PC-3 (cell line): ENCODE measurements at regions not wholly inside any gene's neighbourhood (a gene's known extent, or its start where the extent isn't known, plus 50 kb on each side); places are given as distances from the start of the nearest gene placed in this dataset.

Experiments
- ATAC-seq: fragments of 200-7000 bp; cut with Tn5 transposase; 2 replicates; pipeline ENCODE4 v1.9.1; 2020; ENCODE audit warnings: mild to moderate bottlenecking, moderate library complexity
- BruUV-seq: library from RNA; stranded (reverse); fragments of 400-500 nt; replicated peaks from 2 replicates; lab custom pipeline; 2021; lab: Mats Ljungman, UMichigan
- CTCF ChIA-PET: fragments of 300-600 bp; sonication (Branson Sonifier 250); formaldehyde crosslinking; loops from one replicate; lab custom pipeline; 2022; ENCODE audit warnings: antibody characterized with exemption; lab: Charles Lee
- POLR2A ChIA-PET: fragments of 300-600 bp; sonication (Branson Sonifier 250); formaldehyde crosslinking; loops from one replicate; lab custom pipeline; 2022; ENCODE audit warnings: antibody characterized with exemption; ENCODE audit not compliant: unreplicated experiment; lab: Charles Lee
- DNase-seq: peaks from one replicate; pipeline ENCODE4 v3.0.0-alpha.2; 2015
- H2AFZ ChIP-seq: fragments of 300-600 bp; sonication (generic); 2 replicates; pipeline ENCODE4 v1.6.0; 2016; ENCODE audit warnings: antibody characterized with exemption, low read length
- H3F3A ChIP-seq: fragments of 300-600 bp; sonication (generic); one replicate; pipeline ENCODE4 v1.6.0; 2017; ENCODE audit warnings: antibody characterized with exemption, low read length, control low read depth, mild to moderate bottlenecking; ENCODE audit not compliant: unreplicated experiment
- H3K27ac ChIP-seq: fragments of 300-600 bp; sonication (generic); 2 replicates; pipeline ENCODE4 v1.5.1; 2016; ENCODE audit warnings: mild to moderate bottlenecking, low read length
- H3K27me3 ChIP-seq: fragments of 300-600 bp; sonication (generic); 2 replicates; pipeline ENCODE4 v1.6.1; 2016; ENCODE audit warnings: low read length, mixed read lengths
- H3K36me3 ChIP-seq: fragments of 300-600 bp; sonication (generic); 2 replicates; pipeline ENCODE4 v1.6.1; 2016; ENCODE audit warnings: low read depth, mixed run types, low read length, mixed read lengths
- H3K4me1 ChIP-seq: fragments of 300-600 bp; sonication (generic); 2 replicates; pipeline ENCODE4 v1.5.1; 2016; ENCODE audit warnings: low read length; ENCODE audit not compliant: insufficient read depth
- H3K4me2 ChIP-seq: fragments of 300-600 bp; sonication (generic); 2 replicates; pipeline ENCODE4 v1.6.0; 2016; ENCODE audit warnings: low read length
- H3K4me3 ChIP-seq: fragments of 300-600 bp; sonication (generic); 2 replicates; pipeline ENCODE4 v1.5.1; 2016; ENCODE audit warnings: mild to moderate bottlenecking, low read length, mixed read lengths
- H3K79me2 ChIP-seq: fragments of 300-600 bp; sonication (generic); 2 replicates; pipeline ENCODE4 v1.6.1; 2017; ENCODE audit warnings: low read length, mixed read lengths
- H3K9ac ChIP-seq: fragments of 300-600 bp; sonication (generic); 2 replicates; pipeline ENCODE4 v1.6.0; 2016; ENCODE audit warnings: mild to moderate bottlenecking, low read length
- H3K9me2 ChIP-seq: fragments of 300-600 bp; sonication (generic); replicated peaks from 2 replicates; pipeline ENCODE4 v1.6.1; 2016; ENCODE audit warnings: mixed run types, low read length, mixed read lengths
- H3K9me3 ChIP-seq: fragments of 300-600 bp; sonication (generic); 2 replicates; pipeline ENCODE4 v1.6.1; 2016; ENCODE audit warnings: low read length, mixed read lengths
- H4K20me1 ChIP-seq: fragments of 300-600 bp; sonication (generic); 2 replicates; pipeline ENCODE4 v1.6.1; 2016; ENCODE audit warnings: low read length, mixed read lengths
- EZH2 ChIP-seq: fragments of 300-600 bp; sonication (generic); IDR thresholded peaks from one replicate; pipeline ENCODE4 v1.6.1; 2017; ENCODE audit warnings: antibody characterized with exemption, mild to moderate bottlenecking, low read length; ENCODE audit not compliant: unreplicated experiment
- EZH2phosphoT487 ChIP-seq: fragments of 300-600 bp; sonication (generic); IDR thresholded peaks from 2 replicates; pipeline ENCODE4 v1.6.1; 2018; ENCODE audit warnings: mild to moderate bottlenecking, antibody characterized with exemption, low read length, borderline replicate concordance
- intact Hi-C: fragments of 100-400 bp; cut with micrococcal nuclease; formaldehyde crosslinking; loops from 2 replicates; pipeline ENCODE4 v1.9.0; 2023
- TF ChIP-seq, protein P1 (sequence below): fragments of 300-600 bp; sonication (generic); conservative IDR thresholded peaks from 2 replicates; pipeline ENCODE4 v1.5.1; 2017; ENCODE audit warnings: antibody characterized with exemption, low read depth, mild to moderate bottlenecking, low read length

DNA sequence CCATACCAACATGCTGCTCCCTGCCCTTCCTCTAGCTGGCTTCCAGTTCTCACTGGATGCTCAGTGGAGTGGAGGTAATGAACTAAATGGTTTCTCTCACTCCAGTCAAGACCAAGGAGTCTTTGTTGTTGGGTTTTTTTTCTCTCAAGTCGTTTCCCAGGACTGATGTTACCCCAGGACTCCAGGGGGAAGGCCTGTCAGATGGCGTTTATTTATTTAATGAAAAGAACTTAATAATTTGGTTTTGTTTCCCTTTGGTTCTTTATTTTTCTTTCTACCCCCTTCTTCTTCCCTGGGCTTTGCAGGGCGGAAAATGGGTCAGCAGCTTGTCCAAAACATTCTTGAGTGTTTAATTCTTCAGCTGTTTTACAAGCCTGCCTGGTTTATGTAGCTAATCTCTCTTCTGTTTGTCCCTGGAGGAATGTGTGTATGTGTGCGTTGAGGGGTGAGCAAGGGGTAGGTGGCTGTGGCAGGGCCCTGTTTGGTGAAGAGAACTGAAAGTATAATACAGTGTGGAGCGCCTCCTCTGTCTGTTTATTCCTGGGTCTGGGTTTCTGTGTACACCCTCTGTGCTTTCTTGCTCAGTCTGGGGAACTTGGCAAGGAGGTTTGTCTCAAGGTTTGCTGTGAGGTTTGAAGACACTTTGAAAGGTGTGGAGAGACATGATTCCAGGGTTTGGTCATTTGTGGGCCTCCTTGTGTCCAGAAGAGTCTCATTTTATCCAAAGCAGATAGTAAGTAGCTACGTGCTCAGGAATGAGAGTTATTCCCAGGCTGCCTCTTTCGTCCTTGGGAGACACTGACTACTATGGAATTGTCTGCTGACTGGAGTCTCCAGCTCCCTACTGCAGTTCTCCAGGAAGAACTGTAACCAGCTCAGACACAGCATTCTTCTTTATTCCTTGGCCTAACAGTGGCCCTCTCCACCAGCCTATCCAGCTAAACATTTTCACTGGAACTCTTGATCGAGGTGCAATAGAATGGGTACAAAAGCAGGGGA lies 175.5 kb downstream of the ADAMTS15 start:
- Histone ChIP-seq H4K20me1 (no peaks in the 10 kb centered on the region), H3K36me3 (no peaks in the 10 kb centered on the region), H3K9ac (no peak overlapping the region), H3K4me3 (no peak overlapping the region), H3K4me1 (peaks cover 6% of the 10 kb centered on the region), H3K9me2 (no peaks in the 10 kb centered on the region), H3K9me3 (no peaks in the 10 kb centered on the region), H3F3A (no peaks in the 10 kb centered on the region), H3K27ac (no peak overlapping the region), H2AFZ (no peak overlapping the region), H3K4me2 (no peak overlapping the region), H3K79me2 (no peaks in the 10 kb centered on the region), H3K27me3 (no peaks in the 10 kb centered on the region)
- ChIA-PET POLR2A (no interaction called here), CTCF (no interaction called here)
- no TSS peak for BruUV-seq
- intact Hi-C loops, result no loop called here
- TF ChIP-seq EZH2phosphoT487, result no peak
- TF ChIP-seq, protein P1, sequence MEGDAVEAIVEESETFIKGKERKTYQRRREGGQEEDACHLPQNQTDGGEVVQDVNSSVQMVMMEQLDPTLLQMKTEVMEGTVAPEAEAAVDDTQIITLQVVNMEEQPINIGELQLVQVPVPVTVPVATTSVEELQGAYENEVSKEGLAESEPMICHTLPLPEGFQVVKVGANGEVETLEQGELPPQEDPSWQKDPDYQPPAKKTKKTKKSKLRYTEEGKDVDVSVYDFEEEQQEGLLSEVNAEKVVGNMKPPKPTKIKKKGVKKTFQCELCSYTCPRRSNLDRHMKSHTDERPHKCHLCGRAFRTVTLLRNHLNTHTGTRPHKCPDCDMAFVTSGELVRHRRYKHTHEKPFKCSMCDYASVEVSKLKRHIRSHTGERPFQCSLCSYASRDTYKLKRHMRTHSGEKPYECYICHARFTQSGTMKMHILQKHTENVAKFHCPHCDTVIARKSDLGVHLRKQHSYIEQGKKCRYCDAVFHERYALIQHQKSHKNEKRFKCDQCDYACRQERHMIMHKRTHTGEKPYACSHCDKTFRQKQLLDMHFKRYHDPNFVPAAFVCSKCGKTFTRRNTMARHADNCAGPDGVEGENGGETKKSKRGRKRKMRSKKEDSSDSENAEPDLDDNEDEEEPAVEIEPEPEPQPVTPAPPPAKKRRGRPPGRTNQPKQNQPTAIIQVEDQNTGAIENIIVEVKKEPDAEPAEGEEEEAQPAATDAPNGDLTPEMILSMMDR, result no peak
- no peak for TF ChIP-seq EZH2
- ATAC-seq (no peak), DNase-seq (no peak)

DNA sequence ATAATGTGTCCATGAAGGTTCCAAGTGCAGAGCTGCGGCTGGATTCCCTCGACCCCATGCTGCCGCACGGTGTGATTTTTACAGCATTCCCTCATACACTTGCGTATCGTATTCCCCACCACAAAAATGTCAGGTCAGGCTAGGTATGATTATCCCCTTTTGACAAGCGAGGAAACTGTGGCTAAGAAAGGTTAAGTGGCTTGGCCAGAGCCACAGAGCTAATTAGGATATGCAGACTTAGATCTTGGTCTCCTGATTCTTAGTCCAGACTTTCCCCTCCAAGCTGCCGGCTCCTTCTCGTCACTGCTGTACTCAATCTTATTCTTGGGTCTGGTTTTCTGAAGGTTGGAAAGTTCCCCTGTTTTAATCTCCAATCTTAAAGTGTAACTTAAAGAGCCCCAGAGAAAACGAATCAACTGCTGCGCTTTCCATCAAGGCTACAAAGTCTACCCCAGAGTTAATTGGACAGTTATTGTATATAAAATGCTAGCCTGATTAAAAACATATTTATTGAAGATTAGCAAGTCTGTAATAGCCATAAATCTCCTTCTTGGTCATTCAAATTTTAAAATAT lies 176.6 kb downstream of the ADAMTS15 start:
- intact Hi-C loops, result no loop called here
- POLR2A ChIA-PET, result no interaction called here

More for the DNA sequence above, 176.6 kb downstream of the ADAMTS15 start:
- ATAC-seq (no peak), DNase-seq (no peak)
- H3K79me2 ChIP-seq, result no peaks in the 10 kb centered on the region
- no peak overlapping the region for H3K4me2 ChIP-seq
- no peak for TF ChIP-seq EZH2
- TF ChIP-seq, protein P1, result no peak
- no peak for TF ChIP-seq EZH2phosphoT487
- peaks cover 11% of the 10 kb centered on the region for H3K4me1 ChIP-seq
- BruUV-seq, result no TSS peak
- no peak overlapping the region for H3K4me3 ChIP-seq
- H3K27me3 ChIP-seq, result no peaks in the 10 kb centered on the region
- H3K36me3 ChIP-seq, result no peaks in the 10 kb centered on the region
- H3F3A ChIP-seq, result no peaks in the 10 kb centered on the region
- H3K27ac ChIP-seq, result no peak overlapping the region
- no peaks in the 10 kb centered on the region for H3K9me3 ChIP-seq
- no peak overlapping the region for H2AFZ ChIP-seq
- H4K20me1 ChIP-seq, result no peaks in the 10 kb centered on the region
- H3K9ac ChIP-seq, result no peak overlapping the region
- CTCF ChIA-PET, result no interaction called here
- no peaks in the 10 kb centered on the region for H3K9me2 ChIP-seq
